ENCODE measurements at regions not wholly inside any gene's neighbourhood (a gene's known extent, or its start where the extent isn't known, plus 50 kb on each side); places are given as distances from the start of the nearest gene placed in this dataset.
"Not testable (repeated sequence)": the region's sequence is repeated elsewhere in the genome, so short reads cannot be mapped to it uniquely, and the experiment has no call there.

DNA sequence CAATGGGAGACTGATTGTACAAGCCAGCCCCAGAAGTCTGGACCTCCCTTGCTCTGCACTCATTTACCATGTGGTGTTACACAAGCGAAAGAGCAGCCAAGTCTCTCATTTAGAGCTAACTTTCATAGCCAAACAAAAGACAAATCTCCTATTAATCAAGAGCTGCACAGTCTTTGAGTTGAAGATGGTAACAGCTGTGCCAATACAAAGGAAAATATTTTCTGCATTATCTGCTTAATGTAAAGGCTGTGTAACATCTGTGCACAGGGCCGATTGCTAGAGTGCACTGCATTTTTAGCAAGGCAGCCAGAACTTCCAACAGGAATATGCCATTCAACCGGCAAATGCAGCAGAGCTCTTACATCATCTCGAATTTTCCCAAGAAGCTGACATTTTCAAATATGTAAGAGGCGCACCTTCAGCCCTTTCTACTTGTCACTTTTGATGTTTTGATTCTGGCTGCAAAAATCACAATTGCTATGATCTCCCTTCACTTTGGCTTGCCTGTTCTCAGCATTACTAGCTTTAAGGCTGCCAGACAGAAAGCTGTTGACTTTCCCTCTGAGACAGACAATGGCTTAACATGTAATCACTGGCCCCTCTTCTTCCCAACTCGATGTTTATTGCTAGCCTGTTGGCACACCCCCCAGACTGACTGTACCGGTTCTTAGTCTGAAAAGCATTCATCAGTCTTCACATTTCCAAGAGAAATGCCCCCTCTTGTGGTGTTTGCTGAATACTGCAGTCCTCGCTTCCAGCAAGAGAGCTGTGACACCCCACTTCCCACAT, 96.9 kb upstream of the TANK start:
- no peak for FAIRE-seq
- TF ChIP-seq, protein P1, sequence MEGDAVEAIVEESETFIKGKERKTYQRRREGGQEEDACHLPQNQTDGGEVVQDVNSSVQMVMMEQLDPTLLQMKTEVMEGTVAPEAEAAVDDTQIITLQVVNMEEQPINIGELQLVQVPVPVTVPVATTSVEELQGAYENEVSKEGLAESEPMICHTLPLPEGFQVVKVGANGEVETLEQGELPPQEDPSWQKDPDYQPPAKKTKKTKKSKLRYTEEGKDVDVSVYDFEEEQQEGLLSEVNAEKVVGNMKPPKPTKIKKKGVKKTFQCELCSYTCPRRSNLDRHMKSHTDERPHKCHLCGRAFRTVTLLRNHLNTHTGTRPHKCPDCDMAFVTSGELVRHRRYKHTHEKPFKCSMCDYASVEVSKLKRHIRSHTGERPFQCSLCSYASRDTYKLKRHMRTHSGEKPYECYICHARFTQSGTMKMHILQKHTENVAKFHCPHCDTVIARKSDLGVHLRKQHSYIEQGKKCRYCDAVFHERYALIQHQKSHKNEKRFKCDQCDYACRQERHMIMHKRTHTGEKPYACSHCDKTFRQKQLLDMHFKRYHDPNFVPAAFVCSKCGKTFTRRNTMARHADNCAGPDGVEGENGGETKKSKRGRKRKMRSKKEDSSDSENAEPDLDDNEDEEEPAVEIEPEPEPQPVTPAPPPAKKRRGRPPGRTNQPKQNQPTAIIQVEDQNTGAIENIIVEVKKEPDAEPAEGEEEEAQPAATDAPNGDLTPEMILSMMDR (IDR thresholded peaks at IDR 0.05; ENCODE audit: insufficient read depth, missing control alignments) = peak; percentile 86
- DNase-seq (ENCODE audit: insufficient read length, low spot score) = peak; percentile 6

DNA sequence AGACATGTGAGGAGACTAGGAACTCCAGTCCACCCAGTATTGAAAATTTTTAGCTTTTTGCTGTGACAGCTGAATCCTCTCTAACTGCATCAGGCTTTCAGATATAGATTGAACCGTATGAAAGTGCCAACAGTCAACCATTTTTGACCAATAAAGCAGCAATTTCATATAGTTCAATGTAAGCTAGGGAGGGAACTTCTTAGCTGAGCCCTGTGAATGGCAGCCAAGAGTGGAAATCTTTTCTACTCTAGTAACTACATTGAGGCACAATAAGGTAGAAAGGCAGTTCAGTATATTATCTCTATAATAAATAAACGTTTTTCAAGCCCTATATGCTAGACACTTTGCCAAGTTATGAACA, 96.3 kb upstream of the TANK start:
- TF ChIP-seq, protein P1 (IDR thresholded peaks at IDR 0.05; ENCODE audit: insufficient read depth, missing control alignments) = no peak
- FAIRE-seq = no peak

DNA sequence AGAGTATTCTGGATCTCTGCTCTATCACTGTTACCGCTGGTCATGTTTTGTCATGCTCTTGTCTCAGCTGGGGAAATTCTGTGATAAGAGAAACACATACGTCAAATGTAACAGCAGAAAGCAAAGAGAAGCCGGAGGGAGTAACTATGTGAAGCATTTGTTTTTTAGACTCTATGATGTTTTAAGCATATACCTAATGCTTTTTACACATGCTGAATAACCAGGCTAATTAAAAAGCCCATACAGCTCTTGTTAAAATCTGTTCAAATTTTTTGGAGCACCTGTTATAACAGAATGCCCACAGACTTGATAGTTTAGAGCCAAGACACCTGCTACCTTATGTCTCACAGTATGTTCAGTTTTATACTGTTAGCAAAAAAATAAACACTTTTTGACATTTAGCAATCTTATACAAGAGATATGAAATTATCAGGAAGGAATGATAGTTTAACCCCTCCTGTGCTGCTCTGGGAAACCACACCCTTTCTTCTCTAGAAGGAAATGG, 92.3 kb upstream of the TANK start:
- TF ChIP-seq, protein P1 (IDR thresholded peaks at IDR 0.05; ENCODE audit: insufficient read depth, missing control alignments) = no peak
- DNase-seq (ENCODE audit: insufficient read length, low spot score) = no peak
- FAIRE-seq = no peak

More for the DNA sequence above, 96.3 kb upstream of the TANK start:
- no peak for DNase-seq (ENCODE audit: insufficient read length, low spot score)

- no peak for DNase-seq (ENCODE audit: insufficient read length, low spot score)
- TF ChIP-seq, protein P1 (IDR thresholded peaks at IDR 0.05; ENCODE audit: insufficient read depth, missing control alignments) = no peak
- FAIRE-seq = no peak
These were observed 91.6 kb upstream of the TANK start for GRCh38 chr2:161068670-161069069.

GRCh38 chr2:161070693-161071479, 89.3 kb upstream of the TANK start:
- FAIRE-seq (no peak), DNase-seq (ENCODE audit: insufficient read length, low spot score) (no peak)
- TF ChIP-seq, protein P1 (IDR thresholded peaks at IDR 0.05; ENCODE audit: insufficient read depth, missing control alignments) = no peak

DNA sequence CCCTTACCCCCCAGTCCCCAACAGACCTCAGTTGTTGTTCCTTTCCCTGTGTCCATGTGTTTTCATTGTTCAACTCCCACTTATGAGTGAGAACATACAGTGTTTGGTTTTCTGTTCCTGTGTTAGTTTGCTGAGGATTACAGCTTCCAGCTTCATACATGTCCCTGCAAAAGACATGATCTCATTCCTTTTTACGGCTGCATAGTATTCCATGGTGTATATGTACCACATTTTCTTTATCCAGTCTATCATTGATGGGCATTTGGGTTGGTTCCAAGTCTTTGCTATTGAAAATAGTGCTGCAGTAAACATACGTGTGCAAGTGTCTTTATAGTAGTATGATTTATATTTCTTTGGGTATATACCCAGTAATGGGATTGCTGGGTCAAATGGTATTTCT, 87.8 kb upstream of the TANK start:
- DNase-seq (ENCODE audit: insufficient read length, low spot score); FAIRE-seq: not testable (repeated sequence)

GRCh38 chr2:161075701-161076100, 84.5 kb upstream of the TANK start:
- TF ChIP-seq, protein P1 (IDR thresholded peaks at IDR 0.05; ENCODE audit: insufficient read depth, missing control alignments) = no peak
- no peak for DNase-seq (ENCODE audit: insufficient read length, low spot score)
- no peak for FAIRE-seq

Data from D721Med (cell line).